ENCODE measurements at regions not wholly inside any gene's neighbourhood (a gene's known extent, or its start where the extent isn't known, plus 50 kb on each side); places are given as distances from the start of the nearest gene placed in this dataset.

GRCh38 chr11:69931060-69931910 lies 112.1 kb upstream of the FGF3 start:
- TF ChIP-seq JUND (IDR thresholded peaks at IDR 0.05; ENCODE audit: low read length) (no peak), SP2 (IDR thresholded peaks at IDR 0.05; ENCODE audit: low read length) (no peak), POU5F1 (IDR thresholded peaks at IDR 0.05; ENCODE audit: low read depth, low read length) (no peak), POLR2AphosphoS5 (IDR thresholded peaks at IDR 0.05; ENCODE audit: low read depth, low read length) (no peak)
